Parathyroid adenoma (tissue), 2 donors: ENCODE measurements at regions not wholly inside any gene's neighbourhood (a gene's known extent, or its start where the extent isn't known, plus 50 kb on each side); places are given as distances from the start of the nearest gene placed in this dataset.

Source experiments
- H2AFZ ChIP-seq: fragments of 300-600 bp; sonication (generic); one replicate; pipeline ENCODE4 v1.7.0; 2017; ENCODE audit warnings: antibody characterized with exemption, mild to moderate bottlenecking
- H3K27ac ChIP-seq: fragments of 300-600 bp; sonication (generic); one replicate; pipeline ENCODE4 v1.7.0; 2017
- H3K27me3 ChIP-seq: fragments of 300-600 bp; sonication (generic); one replicate; pipeline ENCODE4 v1.7.0; 2017; ENCODE audit warnings: low read length; ENCODE audit not compliant: control insufficient read depth, insufficient read depth
- H3K36me3 ChIP-seq: fragments of 300-600 bp; sonication (generic); one replicate; pipeline ENCODE4 v1.7.0; 2017; ENCODE audit warnings: low read length; ENCODE audit not compliant: control insufficient read depth, insufficient read depth
- H3K4me1 ChIP-seq: fragments of 300-600 bp; sonication (generic); one replicate; pipeline ENCODE4 v1.7.0; 2017; ENCODE audit warnings: control low read depth
- H3K4me2 ChIP-seq: fragments of 300-600 bp; sonication (generic); one replicate; pipeline ENCODE4 v1.7.0; 2017; ENCODE audit warnings: low read length
- H3K4me3 ChIP-seq: fragments of 300-600 bp; sonication (generic); one replicate; pipeline ENCODE4 v1.7.0; 2017; ENCODE audit warnings: low read depth, low read length
- H3K79me2 ChIP-seq: fragments of 300-600 bp; sonication (generic); one replicate; pipeline ENCODE4 v1.7.0; 2017; ENCODE audit warnings: control low read depth
- H3K9ac ChIP-seq: fragments of 300-600 bp; sonication (generic); one replicate; pipeline ENCODE4 v1.7.0; 2017; ENCODE audit warnings: mild to moderate bottlenecking
- H3K9me3 ChIP-seq: fragments of 300-600 bp; sonication (generic); one replicate; pipeline ENCODE4 v1.7.0; 2017; ENCODE audit warnings: low read length; ENCODE audit not compliant: control insufficient read depth
- TF ChIP-seq, protein P1 (sequence below): fragments of 300-600 bp; sonication (generic); IDR thresholded peaks from one replicate; pipeline ENCODE4 v1.7.0; 2017; ENCODE audit warnings: antibody characterized with exemption, mild to moderate bottlenecking
- donor health status: primary hyperparathyroidism.

GRCh38 chr21:16378525-16378924 is 648.7 kb downstream of the USP25 start:
- no peak overlapping the region for H3K27ac ChIP-seq
- H3K9me3 ChIP-seq = no peaks in the 10 kb centered on the region

DNA sequence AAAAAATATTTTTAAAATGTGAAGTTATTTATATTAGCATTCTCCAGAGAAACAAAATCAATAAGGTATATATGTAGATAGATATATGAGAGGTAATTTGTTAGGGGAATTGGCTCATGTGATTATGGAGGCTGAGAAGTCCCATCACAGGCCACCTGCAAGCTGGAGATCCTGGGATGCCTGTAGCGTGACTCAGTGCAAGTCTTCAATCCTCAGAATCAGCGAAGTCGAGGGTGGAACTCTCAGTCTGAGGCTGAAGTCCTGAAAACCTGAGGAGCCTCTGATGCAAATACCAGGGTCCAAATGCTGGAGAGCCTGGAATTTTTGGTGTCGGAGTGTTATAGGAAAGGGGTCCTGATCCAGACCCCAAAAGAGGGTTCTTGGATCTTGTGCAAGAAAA is 658.5 kb downstream of the USP25 start:
- Histone ChIP-seq H3K9me3 (no peaks in the 10 kb centered on the region), H3K27me3 (no peaks in the 10 kb centered on the region), H3K27ac (no peak overlapping the region), H3K4me3 (no peak overlapping the region), H3K79me2 (no peaks in the 10 kb centered on the region), H3K4me1 (no peaks in the 10 kb centered on the region), H3K4me2 (no peak overlapping the region), H2AFZ (no peak overlapping the region), H3K9ac (no peak overlapping the region), H3K36me3 (no peaks in the 10 kb centered on the region)
- TF ChIP-seq, protein P1, sequence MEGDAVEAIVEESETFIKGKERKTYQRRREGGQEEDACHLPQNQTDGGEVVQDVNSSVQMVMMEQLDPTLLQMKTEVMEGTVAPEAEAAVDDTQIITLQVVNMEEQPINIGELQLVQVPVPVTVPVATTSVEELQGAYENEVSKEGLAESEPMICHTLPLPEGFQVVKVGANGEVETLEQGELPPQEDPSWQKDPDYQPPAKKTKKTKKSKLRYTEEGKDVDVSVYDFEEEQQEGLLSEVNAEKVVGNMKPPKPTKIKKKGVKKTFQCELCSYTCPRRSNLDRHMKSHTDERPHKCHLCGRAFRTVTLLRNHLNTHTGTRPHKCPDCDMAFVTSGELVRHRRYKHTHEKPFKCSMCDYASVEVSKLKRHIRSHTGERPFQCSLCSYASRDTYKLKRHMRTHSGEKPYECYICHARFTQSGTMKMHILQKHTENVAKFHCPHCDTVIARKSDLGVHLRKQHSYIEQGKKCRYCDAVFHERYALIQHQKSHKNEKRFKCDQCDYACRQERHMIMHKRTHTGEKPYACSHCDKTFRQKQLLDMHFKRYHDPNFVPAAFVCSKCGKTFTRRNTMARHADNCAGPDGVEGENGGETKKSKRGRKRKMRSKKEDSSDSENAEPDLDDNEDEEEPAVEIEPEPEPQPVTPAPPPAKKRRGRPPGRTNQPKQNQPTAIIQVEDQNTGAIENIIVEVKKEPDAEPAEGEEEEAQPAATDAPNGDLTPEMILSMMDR = no peak

More at GRCh38 chr21:16378525-16378924, 648.7 kb downstream of the USP25 start:
- Histone ChIP-seq H3K36me3 (no peaks in the 10 kb centered on the region), H2AFZ (no peak overlapping the region), H3K4me2 (no peak overlapping the region), H3K4me1 (no peaks in the 10 kb centered on the region), H3K9ac (no peak overlapping the region), H3K27me3 (no peaks in the 10 kb centered on the region), H3K4me3 (no peak overlapping the region), H3K79me2 (no peaks in the 10 kb centered on the region)
- TF ChIP-seq, protein P1 = no peak

DNA sequence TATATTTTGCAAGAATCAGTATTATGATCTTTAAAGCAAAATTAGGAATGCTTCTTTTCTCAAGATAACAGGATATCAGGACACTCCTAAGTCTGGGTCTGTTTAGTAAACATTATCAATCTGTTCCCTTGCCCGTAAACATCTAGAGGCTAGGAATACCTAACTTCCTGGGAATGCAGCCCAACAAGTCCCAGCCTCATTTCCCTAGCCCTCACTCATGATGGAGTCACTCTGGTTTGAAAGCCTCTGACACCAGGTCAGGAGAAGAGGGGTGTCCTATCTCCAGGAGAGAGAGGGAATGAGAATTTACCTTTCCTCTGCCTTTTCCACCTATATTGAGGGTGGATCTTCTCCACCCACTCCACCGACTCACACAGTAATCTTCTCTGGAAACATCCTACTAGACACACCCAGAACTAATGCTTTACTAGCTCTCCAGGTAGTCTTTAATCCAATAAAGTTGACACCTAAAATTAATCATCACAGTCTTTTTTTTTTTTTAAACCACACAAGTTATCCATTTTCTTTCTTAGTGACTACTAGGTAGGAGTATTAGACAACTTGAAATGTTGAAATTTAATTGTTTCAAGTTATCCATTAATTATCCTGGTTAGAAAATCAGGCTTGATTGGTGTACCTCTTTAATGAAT is 659.3 kb downstream of the USP25 start:
- Histone ChIP-seq H3K4me1 (no peaks in the 10 kb centered on the region), H3K27me3 (no peaks in the 10 kb centered on the region), H3K36me3 (no peaks in the 10 kb centered on the region), H3K9ac (no peak overlapping the region), H3K79me2 (no peaks in the 10 kb centered on the region), H2AFZ (no peak overlapping the region), H3K9me3 (no peaks in the 10 kb centered on the region), H3K4me3 (no peak overlapping the region), H3K27ac (no peak overlapping the region), H3K4me2 (no peak overlapping the region)
- TF ChIP-seq, protein P1 = no peak

GRCh38 chr21:16389643-16390042 is 659.9 kb downstream of the USP25 start:
- no peak overlapping the region for H3K27ac ChIP-seq
- no peaks in the 10 kb centered on the region for H3K9me3 ChIP-seq
- no peak overlapping the region for H3K9ac ChIP-seq
- H3K79me2 ChIP-seq = no peaks in the 10 kb centered on the region
- H2AFZ ChIP-seq = no peak overlapping the region
- H3K36me3 ChIP-seq = no peaks in the 10 kb centered on the region
- no peak overlapping the region for H3K4me2 ChIP-seq
- no peaks in the 10 kb centered on the region for H3K4me1 ChIP-seq
- no peaks in the 10 kb centered on the region for H3K27me3 ChIP-seq
- TF ChIP-seq, protein P1 = no peak
- no peak overlapping the region for H3K4me3 ChIP-seq

DNA sequence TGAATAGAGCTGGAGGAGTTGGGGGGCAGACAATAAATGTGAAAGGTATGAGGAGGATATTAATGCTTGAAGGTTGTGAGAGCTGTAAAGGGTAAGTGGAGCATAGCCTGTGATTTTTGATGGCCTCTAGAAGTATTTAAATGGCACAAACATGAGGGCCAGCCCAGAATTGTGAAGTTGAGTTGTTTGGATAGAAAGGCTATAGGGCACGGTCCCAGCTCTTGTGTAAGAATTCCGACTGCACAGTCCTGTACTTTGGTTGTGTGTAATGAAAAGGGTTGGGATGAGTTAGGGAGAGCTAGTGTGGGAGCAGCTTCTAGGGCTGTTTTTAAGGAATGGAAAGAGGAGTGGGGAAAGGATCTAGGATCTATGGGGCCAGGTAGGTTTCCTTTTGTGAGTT is 665.5 kb downstream of the USP25 start:
- Histone ChIP-seq H2AFZ (no peak overlapping the region), H3K36me3 (no peaks in the 10 kb centered on the region)

More for the DNA sequence above, 665.5 kb downstream of the USP25 start:
- Histone ChIP-seq H3K9me3 (no peaks in the 10 kb centered on the region), H3K4me3 (no peak overlapping the region), H3K4me1 (no peaks in the 10 kb centered on the region), H3K4me2 (no peak overlapping the region), H3K27ac (no peak overlapping the region), H3K79me2 (no peaks in the 10 kb centered on the region), H3K9ac (no peak overlapping the region), H3K27me3 (no peaks in the 10 kb centered on the region)
- TF ChIP-seq, protein P1 = no peak
